IPS-18a (cell line): ENCODE measurements at regions not wholly inside any gene's neighbourhood (a gene's known extent, or its start where the extent isn't known, plus 50 kb on each side); places are given as distances from the start of the nearest gene placed in this dataset.
"Not testable (repeated sequence)": the region's sequence is repeated elsewhere in the genome, so short reads cannot be mapped to it uniquely, and the experiment has no call there.

Experiments
- H3K27ac ChIP-seq: one replicate; pipeline ENCODE4 v1.5.1; 2013; ENCODE audit warnings: low read length
- H3K27me3 ChIP-seq: one replicate; pipeline ENCODE4 v1.6.1; 2013; ENCODE audit warnings: mild to moderate bottlenecking, low read length; ENCODE audit not compliant: control insufficient read depth, insufficient read depth
- H3K36me3 ChIP-seq: one replicate; pipeline ENCODE4 v1.6.1; 2013; ENCODE audit warnings: low read depth, low read length; ENCODE audit not compliant: control insufficient read depth
- H3K4me1 ChIP-seq: one replicate; pipeline ENCODE4 v1.6.1; 2013; ENCODE audit warnings: low read depth, low read length; ENCODE audit not compliant: control insufficient read depth
- H3K4me3 ChIP-seq: one replicate; pipeline ENCODE4 v1.5.1; 2013; ENCODE audit warnings: low read length
- H3K9ac ChIP-seq: one replicate; pipeline ENCODE4 v1.6.1; 2013; ENCODE audit warnings: mild to moderate bottlenecking, low read length, moderate library complexity
- H3K9me3 ChIP-seq: one replicate; pipeline ENCODE4 v1.6.1; 2013; ENCODE audit warnings: low read depth, low read length; ENCODE audit not compliant: control insufficient read depth

DNA sequence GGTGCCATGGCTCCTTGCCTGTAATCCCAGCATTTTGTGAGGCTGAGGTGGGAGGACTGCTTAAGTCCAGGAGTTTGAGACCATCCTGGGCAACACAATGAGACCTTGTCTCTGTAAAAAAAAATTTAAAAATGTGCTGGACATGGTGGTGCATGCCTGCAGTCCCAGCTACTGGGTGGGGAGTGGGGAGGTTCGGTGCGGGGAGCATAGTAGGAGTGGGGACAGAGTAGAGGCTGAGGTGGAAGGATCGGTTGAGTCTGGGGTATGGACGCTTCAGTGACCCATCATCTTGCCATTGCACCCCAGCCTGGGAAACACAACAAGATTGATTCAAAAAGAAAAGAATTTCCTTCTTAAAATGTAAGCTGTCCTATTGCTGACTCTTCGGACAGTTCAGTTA lies 1490.0 kb upstream of the GBE1 start:
- no peaks in the 10 kb centered on the region for H3K9me3 ChIP-seq
- no peaks in the 10 kb centered on the region for H3K4me1 ChIP-seq
- H3K36me3 ChIP-seq: no peaks in the 10 kb centered on the region
- no peak overlapping the region for H3K4me3 ChIP-seq
- no peak overlapping the region for H3K9ac ChIP-seq
- H3K27ac ChIP-seq: no peak overlapping the region
- H3K27me3 ChIP-seq: no peaks in the 10 kb centered on the region

- H3K27ac ChIP-seq: no peak overlapping the region
- H3K36me3 ChIP-seq: no peaks in the 10 kb centered on the region
- no peaks in the 10 kb centered on the region for H3K9me3 ChIP-seq
- no peak overlapping the region for H3K9ac ChIP-seq
- H3K4me1 ChIP-seq: no peaks in the 10 kb centered on the region
- no peak overlapping the region for H3K4me3 ChIP-seq
- no peaks in the 10 kb centered on the region for H3K27me3 ChIP-seq
These were observed 1489.2 kb upstream of the GBE1 start for GRCh38 chr3:83250613-83251012.

GRCh38 chr3:83248454-83248853 lies 1487.0 kb upstream of the GBE1 start:
- H3K27me3 ChIP-seq: no peaks in the 10 kb centered on the region
- H3K4me3 ChIP-seq: no peak overlapping the region
- no peaks in the 10 kb centered on the region for H3K36me3 ChIP-seq
- H3K27ac ChIP-seq: no peak overlapping the region
- no peaks in the 10 kb centered on the region for H3K4me1 ChIP-seq
- no peaks in the 10 kb centered on the region for H3K9me3 ChIP-seq
- H3K9ac ChIP-seq: no peak overlapping the region

DNA sequence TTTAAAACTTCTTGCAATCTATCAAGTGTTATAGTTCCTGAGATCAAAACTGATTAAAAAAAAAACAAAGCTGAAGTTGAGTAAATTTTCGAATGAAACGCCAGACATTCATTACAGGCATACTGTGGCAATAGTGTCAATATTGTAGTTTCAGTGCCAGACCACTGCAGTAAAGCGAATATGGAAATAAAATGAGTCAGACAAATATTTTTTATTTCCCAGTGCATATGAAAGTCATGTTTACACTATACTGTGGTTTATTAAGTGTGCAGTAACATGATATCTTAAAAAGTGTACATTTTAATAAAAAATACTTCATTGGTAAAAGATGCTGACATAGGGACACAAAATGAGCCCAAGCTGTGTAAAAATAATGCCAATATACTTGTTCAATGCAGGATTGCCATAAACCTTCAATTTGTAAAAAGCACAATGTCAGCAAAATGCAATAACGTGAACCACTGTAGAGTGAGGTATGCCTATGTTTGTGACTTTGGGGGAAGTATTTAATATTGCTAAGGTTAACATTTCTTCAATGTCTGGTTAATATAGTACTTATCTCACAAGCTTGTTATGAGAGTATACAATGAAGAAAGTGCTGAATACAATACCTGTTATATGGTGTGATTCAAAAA lies 1473.9 kb upstream of the GBE1 start:
- Histone ChIP-seq H3K9me3 (no peaks in the 10 kb centered on the region), H3K27me3 (no peaks in the 10 kb centered on the region), H3K4me3 (no peak overlapping the region), H3K4me1 (no peaks in the 10 kb centered on the region), H3K9ac (no peak overlapping the region), H3K36me3 (no peaks in the 10 kb centered on the region), H3K27ac (no peak overlapping the region)

DNA sequence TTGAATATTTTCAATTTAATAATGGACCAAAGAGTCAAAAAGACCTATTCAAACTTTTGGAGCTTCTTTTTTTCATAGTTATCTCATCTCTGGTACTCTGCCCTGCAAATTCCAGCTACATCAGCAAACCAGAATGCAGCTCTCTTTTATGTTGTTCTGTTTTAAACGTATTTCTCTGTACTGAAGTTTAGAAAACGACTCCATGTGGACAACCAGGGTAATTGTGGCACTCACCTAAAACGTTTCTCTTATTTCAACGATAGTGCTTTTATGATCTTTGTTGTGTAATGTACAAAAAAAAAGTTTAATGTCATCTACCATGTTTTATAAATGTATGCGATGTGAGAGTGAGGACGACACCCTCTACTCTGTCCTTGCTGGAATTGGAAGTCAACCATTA lies 1472.3 kb upstream of the GBE1 start:
- no peak overlapping the region for H3K27ac ChIP-seq
- no peaks in the 10 kb centered on the region for H3K36me3 ChIP-seq
- no peaks in the 10 kb centered on the region for H3K27me3 ChIP-seq
- no peaks in the 10 kb centered on the region for H3K4me1 ChIP-seq
- no peaks in the 10 kb centered on the region for H3K9me3 ChIP-seq
- H3K9ac ChIP-seq: no peak overlapping the region
- H3K4me3 ChIP-seq: no peak overlapping the region

GRCh38 chr3:83230841-83231240 lies 1469.4 kb upstream of the GBE1 start:
- no peaks in the 10 kb centered on the region for H3K27me3 ChIP-seq
- H3K27ac ChIP-seq: no peak overlapping the region
- no peak overlapping the region for H3K9ac ChIP-seq
- no peaks in the 10 kb centered on the region for H3K9me3 ChIP-seq
- H3K4me3 ChIP-seq: no peak overlapping the region
- no peaks in the 10 kb centered on the region for H3K36me3 ChIP-seq
- no peaks in the 10 kb centered on the region for H3K4me1 ChIP-seq

DNA sequence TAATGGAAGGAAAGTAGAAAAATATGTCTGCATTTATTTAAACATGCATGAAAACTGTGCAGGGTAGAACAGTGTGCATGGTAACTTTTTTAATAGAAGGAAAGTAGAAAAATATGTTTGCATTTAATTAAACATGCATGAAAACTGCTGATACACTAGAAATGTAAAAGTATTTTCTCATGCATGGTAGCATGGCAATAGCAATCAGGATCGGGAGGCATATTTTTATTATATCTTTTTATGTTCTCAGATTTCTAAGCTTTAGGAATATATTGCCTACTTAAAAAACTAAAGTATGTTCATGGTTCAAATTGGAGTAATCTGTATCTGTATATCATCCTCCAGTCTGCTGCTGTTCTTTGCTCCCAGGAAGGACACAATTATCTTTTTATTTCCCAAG lies 1468.9 kb upstream of the GBE1 start:
- Histone ChIP-seq H3K9ac (no peak overlapping the region), H3K9me3 (no peaks in the 10 kb centered on the region), H3K27me3 (no peaks in the 10 kb centered on the region), H3K27ac (no peak overlapping the region), H3K4me1 (no peaks in the 10 kb centered on the region), H3K36me3 (no peaks in the 10 kb centered on the region), H3K4me3 (no peak overlapping the region)

- Histone ChIP-seq H3K9ac (no peak overlapping the region), H3K27ac (no peak overlapping the region), H3K27me3 (no peaks in the 10 kb centered on the region), H3K36me3 (no peaks in the 10 kb centered on the region), H3K4me1 (no peaks in the 10 kb centered on the region), H3K4me3 (no peak overlapping the region), H3K9me3 (no peaks in the 10 kb centered on the region)
These were observed 1465.3 kb upstream of the GBE1 start for GRCh38 chr3:83226751-83227150.

DNA sequence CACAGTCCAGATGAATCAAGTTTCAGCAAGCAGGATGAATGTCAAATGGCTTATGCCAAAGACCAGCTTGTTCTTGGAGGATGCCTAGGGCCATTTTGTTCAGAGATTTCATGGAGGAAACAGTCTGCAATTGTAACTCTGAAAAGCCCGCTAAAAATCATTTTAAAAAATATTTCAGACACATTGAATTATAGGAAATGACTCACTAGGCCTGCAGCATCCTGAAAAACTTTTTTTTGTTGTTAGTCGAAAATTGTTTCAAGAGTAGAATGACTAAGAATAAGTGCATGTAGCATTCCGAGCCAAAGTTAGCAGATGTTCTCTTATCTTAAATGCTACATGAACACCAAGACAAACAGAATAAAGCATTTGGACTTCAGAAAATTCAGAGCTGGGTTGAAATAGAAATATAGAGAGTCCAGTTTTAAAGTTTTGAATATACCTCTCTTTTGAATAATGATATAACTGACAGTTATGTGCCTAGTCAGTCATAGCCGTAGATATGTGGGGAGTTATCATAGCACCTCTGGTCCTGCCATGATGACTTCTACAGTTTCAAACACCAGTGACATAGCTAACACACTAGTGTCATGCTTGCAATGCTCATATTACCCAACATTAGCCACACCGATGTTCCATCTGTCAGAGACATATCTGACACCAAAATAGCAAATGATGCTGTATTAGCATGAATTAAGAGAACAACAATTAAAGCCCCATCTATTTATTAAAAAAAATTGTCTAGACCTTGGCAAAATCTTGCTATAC lies 1462.8 kb upstream of the GBE1 start:
- Histone ChIP-seq H3K4me3 (no peak overlapping the region), H3K9me3 (no peaks in the 10 kb centered on the region), H3K4me1 (no peaks in the 10 kb centered on the region), H3K36me3 (no peaks in the 10 kb centered on the region), H3K27me3 (no peaks in the 10 kb centered on the region), H3K9ac (no peak overlapping the region), H3K27ac (no peak overlapping the region)

- H3K4me1 ChIP-seq: no peaks in the 10 kb centered on the region
- no peaks in the 10 kb centered on the region for H3K36me3 ChIP-seq
- no peak overlapping the region for H3K27ac ChIP-seq
- no peaks in the 10 kb centered on the region for H3K9me3 ChIP-seq
- H3K9ac ChIP-seq: no peak overlapping the region
- H3K27me3 ChIP-seq: no peaks in the 10 kb centered on the region
- H3K4me3 ChIP-seq: no peak overlapping the region
These were observed 1457.1 kb upstream of the GBE1 start for GRCh38 chr3:83218383-83219200.

DNA sequence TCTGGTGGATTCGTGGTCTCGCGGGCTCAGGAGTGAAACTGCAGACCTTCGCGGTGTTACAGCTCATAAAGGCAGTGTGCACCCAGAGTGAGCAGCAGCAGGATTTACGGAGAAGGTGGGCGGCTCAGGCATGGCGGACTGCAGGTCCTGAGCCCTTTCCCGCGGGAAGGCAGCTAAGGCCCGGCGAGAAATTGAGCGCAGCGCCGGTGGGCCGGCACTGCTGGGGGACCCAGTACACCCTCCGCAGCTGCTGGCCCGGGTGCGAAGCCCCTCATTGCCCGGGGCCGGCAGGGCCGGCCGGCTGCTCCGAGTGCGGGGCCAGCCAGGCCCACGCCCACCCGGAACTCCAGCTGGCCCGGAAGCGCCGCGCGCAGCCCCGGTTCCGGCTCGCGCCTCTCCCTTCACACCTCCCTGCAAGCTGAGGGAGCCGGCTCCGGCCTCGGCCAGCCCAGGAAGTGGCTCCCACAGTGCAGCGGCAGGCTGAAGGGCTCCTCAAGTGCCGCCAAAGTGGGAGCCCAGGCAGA lies 1456.2 kb upstream of the GBE1 start:
- H3K9me3 ChIP-seq, H3K9ac ChIP-seq, H3K36me3 ChIP-seq, H3K4me3 ChIP-seq, H3K4me1 ChIP-seq, H3K27ac ChIP-seq, H3K27me3 ChIP-seq: not testable (repeated sequence)
